Glutamatergic neuron (in vitro differentiated cells): ENCODE measurements at regions not wholly inside any gene's neighbourhood (a gene's known extent, or its start where the extent isn't known, plus 50 kb on each side); places are given as distances from the start of the nearest gene placed in this dataset.

Source experiments
- DNase-seq: peaks from one replicate; pipeline ENCODE4 v3.0.0; 2022
- H3K27ac Mint-ChIP-seq: one replicate; pipeline ENCODE4 v1.8.0; 2020; ENCODE audit warnings: mild to moderate bottlenecking, mixed read lengths, inconsistent platforms; ENCODE audit not compliant: unreplicated experiment
- H3K27me3 Mint-ChIP-seq: one replicate; pipeline ENCODE4 v1.8.0; 2020; ENCODE audit warnings: mild to moderate bottlenecking, moderate library complexity, mixed read lengths, inconsistent platforms; ENCODE audit not compliant: unreplicated experiment
- H3K36me3 Mint-ChIP-seq: one replicate; pipeline ENCODE4 v1.8.0; 2020; ENCODE audit warnings: mild to moderate bottlenecking, mixed read lengths, inconsistent platforms; ENCODE audit not compliant: unreplicated experiment
- H3K4me1 Mint-ChIP-seq: one replicate; pipeline ENCODE4 v1.8.0; 2020; ENCODE audit warnings: mild to moderate bottlenecking, low read depth, mixed read lengths, inconsistent platforms; ENCODE audit not compliant: unreplicated experiment
- H3K4me3 Mint-ChIP-seq: one replicate; pipeline ENCODE4 v1.8.0; 2020; ENCODE audit warnings: mild to moderate bottlenecking, mixed read lengths, inconsistent platforms; ENCODE audit not compliant: unreplicated experiment
- H3K9me3 Mint-ChIP-seq: one replicate; pipeline ENCODE4 v1.8.0; 2020; ENCODE audit warnings: mild to moderate bottlenecking, moderate library complexity, mixed read lengths, inconsistent platforms; ENCODE audit not compliant: unreplicated experiment
- TF ChIP-seq, protein P1 (sequence below): fragments of 200-600 bp; sonication (generic); IDR thresholded peaks from one replicate; pipeline ENCODE4 v1.5.0; 2021; ENCODE audit not compliant: partially characterized antibody, unreplicated experiment

- Mint-ChIP-seq H3K4me3 (no peak overlapping the region), H3K4me1 (peaks cover 1% of the 10 kb centered on the region), H3K36me3 (peaks cover 5% of the 10 kb centered on the region)
These were observed 265.7 kb downstream of the PTBP2 start for GRCh38 chr1:96987186-96987703.

DNA sequence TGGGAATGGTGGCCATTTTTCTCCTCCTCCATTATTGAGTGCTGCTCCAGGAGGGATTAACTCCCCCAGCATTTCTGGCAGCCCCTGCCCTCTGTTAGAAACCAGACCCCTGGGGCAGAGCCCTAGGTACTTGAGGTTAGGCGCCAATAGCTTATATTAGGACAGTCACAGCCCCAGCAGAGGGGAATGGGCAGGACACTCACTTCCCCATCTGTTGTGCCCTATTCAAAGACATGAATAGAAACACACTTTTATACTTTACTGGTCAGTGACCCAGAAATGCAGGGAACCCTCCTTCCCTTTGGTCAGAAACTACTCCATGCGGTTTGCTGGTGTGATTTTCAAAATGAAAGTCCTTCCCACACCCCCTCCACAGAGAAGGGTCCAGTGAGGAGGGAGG, 267.7 kb downstream of the PTBP2 start:
- no peak overlapping the region for H3K27ac Mint-ChIP-seq

More at GRCh38 chr1:96987186-96987703, 265.7 kb downstream of the PTBP2 start:
- Mint-ChIP-seq H3K9me3 (peaks cover 3% of the 10 kb centered on the region), H3K27ac (no peak overlapping the region), H3K27me3 (peaks cover 1% of the 10 kb centered on the region)
- DNase-seq, result no peak
- TF ChIP-seq, protein P1, sequence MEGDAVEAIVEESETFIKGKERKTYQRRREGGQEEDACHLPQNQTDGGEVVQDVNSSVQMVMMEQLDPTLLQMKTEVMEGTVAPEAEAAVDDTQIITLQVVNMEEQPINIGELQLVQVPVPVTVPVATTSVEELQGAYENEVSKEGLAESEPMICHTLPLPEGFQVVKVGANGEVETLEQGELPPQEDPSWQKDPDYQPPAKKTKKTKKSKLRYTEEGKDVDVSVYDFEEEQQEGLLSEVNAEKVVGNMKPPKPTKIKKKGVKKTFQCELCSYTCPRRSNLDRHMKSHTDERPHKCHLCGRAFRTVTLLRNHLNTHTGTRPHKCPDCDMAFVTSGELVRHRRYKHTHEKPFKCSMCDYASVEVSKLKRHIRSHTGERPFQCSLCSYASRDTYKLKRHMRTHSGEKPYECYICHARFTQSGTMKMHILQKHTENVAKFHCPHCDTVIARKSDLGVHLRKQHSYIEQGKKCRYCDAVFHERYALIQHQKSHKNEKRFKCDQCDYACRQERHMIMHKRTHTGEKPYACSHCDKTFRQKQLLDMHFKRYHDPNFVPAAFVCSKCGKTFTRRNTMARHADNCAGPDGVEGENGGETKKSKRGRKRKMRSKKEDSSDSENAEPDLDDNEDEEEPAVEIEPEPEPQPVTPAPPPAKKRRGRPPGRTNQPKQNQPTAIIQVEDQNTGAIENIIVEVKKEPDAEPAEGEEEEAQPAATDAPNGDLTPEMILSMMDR, result no peak

GRCh38 chr1:96990136-96990535, 268.6 kb downstream of the PTBP2 start:
- Mint-ChIP-seq H3K4me3 (no peak overlapping the region), H3K27ac (no peak overlapping the region), H3K27me3 (no peaks in the 10 kb centered on the region), H3K36me3 (peaks cover 5% of the 10 kb centered on the region), H3K9me3 (peaks cover 5% of the 10 kb centered on the region), H3K4me1 (no peaks in the 10 kb centered on the region)
- TF ChIP-seq, protein P1, result no peak
- no peak for DNase-seq

More for the DNA sequence above, 267.7 kb downstream of the PTBP2 start:
- Mint-ChIP-seq H3K4me3 (no peak overlapping the region), H3K27me3 (no peaks in the 10 kb centered on the region), H3K9me3 (peaks cover 5% of the 10 kb centered on the region), H3K36me3 (peaks cover 5% of the 10 kb centered on the region), H3K4me1 (no peaks in the 10 kb centered on the region)
- TF ChIP-seq, protein P1, result no peak
- no peak for DNase-seq

GRCh38 chr1:96991261-96991660, 269.7 kb downstream of the PTBP2 start:
- Mint-ChIP-seq H3K9me3 (peaks cover 5% of the 10 kb centered on the region), H3K27ac (no peak overlapping the region), H3K4me1 (no peaks in the 10 kb centered on the region), H3K27me3 (no peaks in the 10 kb centered on the region), H3K36me3 (no peaks in the 10 kb centered on the region), H3K4me3 (no peak overlapping the region)
- DNase-seq, result no peak
- TF ChIP-seq, protein P1, result no peak

GRCh38 chr1:96992871-96993270, 271.3 kb downstream of the PTBP2 start:
- DNase-seq, result no peak
- Mint-ChIP-seq H3K4me1 (no peaks in the 10 kb centered on the region), H3K27me3 (no peaks in the 10 kb centered on the region), H3K9me3 (peaks cover 3% of the 10 kb centered on the region), H3K27ac (no peak overlapping the region), H3K36me3 (no peaks in the 10 kb centered on the region), H3K4me3 (no peak overlapping the region)
- TF ChIP-seq, protein P1, result no peak
